Esophagus squamous epithelium (tissue), 5 donors: ENCODE measurements at regions not wholly inside any gene's neighbourhood (a gene's known extent, or its start where the extent isn't known, plus 50 kb on each side); places are given as distances from the start of the nearest gene placed in this dataset.
"Not testable (repeated sequence)": the region's sequence is repeated elsewhere in the genome, so short reads cannot be mapped to it uniquely, and the experiment has no call there.

Experiments used
- DNase-seq: peaks from one replicate; lab custom pipeline; 2025; lab: John Stamatoyannopoulos, UW
- H3K27ac ChIP-seq, 4 donors: fragments of 200-600 bp; sonication (generic); one replicate each; pipeline ENCODE4 v1.5.1; 2016 to 2019; ENCODE audit warnings: mild to moderate bottlenecking in 1 of 4
- H3K27me3 ChIP-seq, 4 donors: fragments of 200-600 bp; sonication (generic); 1 replicate in 3 of 4; 2 replicates in 1 of 4; pipeline versions ENCODE4 v1.5.1 to v1.6.0; 2017 to 2021; ENCODE audit warnings: antibody characterized with exemption in 1 of 4
- H3K36me3 ChIP-seq, 3 donors: fragments of 200-600 bp; sonication (generic); one replicate each; pipeline ENCODE4 v1.5.1; 2016 to 2019
- H3K4me1 ChIP-seq, 3 donors: fragments of 200-600 bp; sonication (generic); one replicate each; pipeline ENCODE4 v1.5.1; 2017 to 2019
- H3K4me3 ChIP-seq, 4 donors: fragments of 200-600 bp; sonication (generic); 1 replicate in 3 of 4; 2 replicates in 1 of 4; pipeline ENCODE4 v1.5.1; 2016 to 2019; ENCODE audit warnings: mild to moderate bottlenecking in 2 of 4, moderate library complexity in 1 of 4
- H3K9me3 ChIP-seq, 3 donors: fragments of 200-600 bp; sonication (generic); one replicate each; pipeline ENCODE4 v1.5.1; 2016 to 2019
- CTCF ChIP-seq, 6 experiments: fragments of 450-650 bp in 4 of 6; fragments of 200-600 bp in 2 of 6; sonication (generic) in 2 of 6; IDR thresholded peaks; one replicate each; pipeline ENCODE4 v1.5.1; 2016 to 2019; ENCODE audit warnings: antibody characterized with exemption in 6 of 6, mild to moderate bottlenecking in 4 of 6, moderate library complexity in 4 of 6
- POLR2A ChIP-seq, 4 donors: fragments of 450-650 bp; IDR thresholded peaks; one replicate each; pipeline ENCODE4 v1.6.1; 2017; ENCODE audit warnings: antibody characterized with exemption in 4 of 4, mild to moderate bottlenecking in 4 of 4, moderate library complexity in 3 of 4
- WGBS, 2 donors: methylation state at CpG; one replicate each; pipeline ENCODE4 v1.1.5; 2018; 5-methylcytosine and 5-hydroxymethylcytosine counted together
- intact Hi-C: fragments of 100-400 bp; cut with DNase I; formaldehyde crosslinking; loops from one replicate; pipeline ENCODE4 v1.15.0; 2022
- donor health status: DM: yes; HTN: yes; CAD: no.

GRCh38 chr1:212515329-212515760, 82.6 kb downstream of the NENF start:
- Histone ChIP-seq H3K4me3 (peak overlapping the region in 1 of 4 donors; percentile 40), H3K27ac (no peak overlapping the region), H3K36me3 (no peaks in the 10 kb centered on the region), H3K4me1 (peaks cover 0 to 25% (median 13%) of the 10 kb centered on the region in 3 donors), H3K9me3 (no peaks in the 10 kb centered on the region), H3K27me3 (peaks cover 0 to 72% (median 2%) of the 10 kb centered on the region in 4 donors)
- WGBS, 2 donors, result 73 to 81% methylated on average over 10 to 12 of the region's 12 CpGs
- TF ChIP-seq CTCF (IDR thresholded peaks at IDR 0.05) (no peak), POLR2A (IDR thresholded peaks at IDR 0.05) (no peak)
- DNase-seq, result no peak
- intact Hi-C loops, result no loop called here

- DNase-seq, H3K4me3 ChIP-seq, H3K36me3 ChIP-seq, H3K9me3 ChIP-seq, H3K27ac ChIP-seq, intact Hi-C loops: not testable (repeated sequence)
- peaks cover 0 to 66% (median 2%) of the 10 kb centered on the region in 4 donors for H3K27me3 ChIP-seq
- WGBS, 2 donors, result 87 to 96% methylated on average over 4 of the region's 4 CpGs
- peaks cover 0 to 25% (median 13%) of the 10 kb centered on the region in 3 donors for H3K4me1 ChIP-seq
Observed at GRCh38 chr1:212516012-212516411, 83.3 kb downstream of the NENF start.

- Histone ChIP-seq H3K27me3 (peaks cover 0 to 42% (median 2%) of the 10 kb centered on the region in 4 donors), H3K9me3 (no peaks in the 10 kb centered on the region), H3K36me3 (no peaks in the 10 kb centered on the region), H3K27ac (peak overlapping the region in 1 of 4 donors; percentile 6), H3K4me1 (peaks cover 0 to 25% (median 13%) of the 10 kb centered on the region in 3 donors), H3K4me3 (no peak overlapping the region)
- DNase-seq, result no peak
- no peak for TF ChIP-seq CTCF (IDR thresholded peaks at IDR 0.05)
- no peak for TF ChIP-seq POLR2A (IDR thresholded peaks at IDR 0.05)
- intact Hi-C loops, result no loop called here
- 45 to 59% methylated on average over 4 to 8 of the region's 14 CpGs for WGBS, 2 donors
Observed at GRCh38 chr1:212518188-212519054, 85.7 kb downstream of the NENF start.

GRCh38 chr1:212519131-212519530, 86.4 kb downstream of the NENF start:
- 93 to 94% methylated on average over 2 of the region's 2 CpGs for WGBS, 2 donors
- no peaks in the 10 kb centered on the region for H3K36me3 ChIP-seq
- H3K4me1 ChIP-seq, result peaks cover 0 to 19% (median 9%) of the 10 kb centered on the region in 3 donors
- no peak for TF ChIP-seq CTCF (IDR thresholded peaks at IDR 0.05)
- H3K9me3 ChIP-seq, result no peaks in the 10 kb centered on the region
- DNase-seq, result no peak
- peak overlapping the region in 1 of 4 donors; percentile 6 for H3K27ac ChIP-seq
- H3K27me3 ChIP-seq, result peaks cover 0 to 35% (median 1%) of the 10 kb centered on the region in 4 donors
- no peak overlapping the region for H3K4me3 ChIP-seq
- intact Hi-C loops, result no loop called here

- Histone ChIP-seq H3K27me3 (peaks cover 0 to 23% (median 0%) of the 10 kb centered on the region in 4 donors), H3K36me3 (no peaks in the 10 kb centered on the region), H3K4me1 (peaks cover 0 to 8% (median 0%) of the 10 kb centered on the region in 3 donors), H3K4me3 (no peak overlapping the region), H3K9me3 (no peaks in the 10 kb centered on the region), H3K27ac (no peak overlapping the region)
- TF ChIP-seq CTCF (IDR thresholded peaks at IDR 0.05), result no peak
- no peak for TF ChIP-seq POLR2A (IDR thresholded peaks at IDR 0.05)
- intact Hi-C loops, result no loop called here
- no peak for DNase-seq
Observed at GRCh38 chr1:212520299-212520698, 87.6 kb downstream of the NENF start.
